ENCODE measurements at regions not wholly inside any gene's neighbourhood (a gene's known extent, or its start where the extent isn't known, plus 50 kb on each side); places are given as distances from the start of the nearest gene placed in this dataset.

DNA sequence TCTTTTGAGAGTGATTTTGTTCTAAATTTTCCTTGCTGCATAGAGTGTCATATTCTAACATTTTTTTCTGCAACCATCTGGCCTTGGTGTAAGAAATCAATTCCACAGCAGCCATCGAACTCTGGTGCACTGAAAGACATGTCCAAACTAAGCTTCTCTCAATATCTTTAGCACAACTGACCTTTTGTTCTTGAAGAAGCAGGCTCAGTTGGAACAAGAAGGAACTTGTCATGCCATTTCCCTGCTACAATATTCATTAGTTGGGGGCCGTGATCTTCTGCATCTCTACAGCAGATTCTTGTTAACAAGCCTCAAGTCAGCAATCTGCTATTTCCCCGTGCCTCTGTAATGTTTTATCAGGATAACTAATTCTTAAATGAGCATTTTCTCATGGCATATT is 1305.6 kb downstream of the CDH11 start:
- TF ChIP-seq, protein P1, sequence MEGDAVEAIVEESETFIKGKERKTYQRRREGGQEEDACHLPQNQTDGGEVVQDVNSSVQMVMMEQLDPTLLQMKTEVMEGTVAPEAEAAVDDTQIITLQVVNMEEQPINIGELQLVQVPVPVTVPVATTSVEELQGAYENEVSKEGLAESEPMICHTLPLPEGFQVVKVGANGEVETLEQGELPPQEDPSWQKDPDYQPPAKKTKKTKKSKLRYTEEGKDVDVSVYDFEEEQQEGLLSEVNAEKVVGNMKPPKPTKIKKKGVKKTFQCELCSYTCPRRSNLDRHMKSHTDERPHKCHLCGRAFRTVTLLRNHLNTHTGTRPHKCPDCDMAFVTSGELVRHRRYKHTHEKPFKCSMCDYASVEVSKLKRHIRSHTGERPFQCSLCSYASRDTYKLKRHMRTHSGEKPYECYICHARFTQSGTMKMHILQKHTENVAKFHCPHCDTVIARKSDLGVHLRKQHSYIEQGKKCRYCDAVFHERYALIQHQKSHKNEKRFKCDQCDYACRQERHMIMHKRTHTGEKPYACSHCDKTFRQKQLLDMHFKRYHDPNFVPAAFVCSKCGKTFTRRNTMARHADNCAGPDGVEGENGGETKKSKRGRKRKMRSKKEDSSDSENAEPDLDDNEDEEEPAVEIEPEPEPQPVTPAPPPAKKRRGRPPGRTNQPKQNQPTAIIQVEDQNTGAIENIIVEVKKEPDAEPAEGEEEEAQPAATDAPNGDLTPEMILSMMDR (IDR thresholded peaks at IDR 0.05; ENCODE audit: poor library complexity, severe bottlenecking) = no peak
- TF ChIP-seq TAF1 (IDR thresholded peaks at IDR 0.05; ENCODE audit: low read depth) = no peak
- no peak for TF ChIP-seq MXI1 (conservative IDR thresholded peaks at IDR 0.05; ENCODE audit: poor library complexity, severe bottlenecking)
- TF ChIP-seq EP300 (conservative IDR thresholded peaks at IDR 0.05; ENCODE audit: poor library complexity, severe bottlenecking) = no peak
- no peak for TF ChIP-seq POLR2AphosphoS5 (IDR thresholded peaks at IDR 0.05)
- TF ChIP-seq RAD21 (conservative IDR thresholded peaks at IDR 0.05) = no peak
- TF ChIP-seq EZH2 (IDR thresholded peaks at IDR 0.05; ENCODE audit: borderline replicate concordance, insufficient read depth, low read length, poor library complexity, severe bottlenecking) = no peak
